PFSK-1 (cell line): ENCODE measurements at regions not wholly inside any gene's neighbourhood (a gene's known extent, or its start where the extent isn't known, plus 50 kb on each side); places are given as distances from the start of the nearest gene placed in this dataset.

ENCODE experiments used
- FOXP2 ChIP-seq: optimal IDR thresholded peaks from 2 replicates; pipeline ENCODE3; 2011; ENCODE audit warnings: borderline replicate concordance, control low read depth, inconsistent platforms; ENCODE audit not compliant: insufficient read depth; ENCODE audit errors: extremely low read length, extremely low read depth
- POLR2AphosphoS5 ChIP-seq: IDR thresholded peaks from 2 replicates; pipeline ENCODE4 v1.6.1; 2012; ENCODE audit warnings: low read depth, mild to moderate bottlenecking, control low read depth, low read length, moderate library complexity
- REST ChIP-seq, 2 experiments: IDR thresholded peaks; 2 replicates each; pipeline versions ENCODE4 v1.6.1 to v1.8.0; 2011 to 2012; ENCODE audit warnings: low read depth in 2 of 2, low read length in 2 of 2, control low read depth in 1 of 2, inconsistent platforms in 1 of 2, mild to moderate bottlenecking in 1 of 2, moderate library complexity in 1 of 2; ENCODE audit not compliant: insufficient read depth in 1 of 2
- SIN3A ChIP-seq: IDR thresholded peaks from 2 replicates; pipeline ENCODE4 v1.6.1; 2012; ENCODE audit warnings: mild to moderate bottlenecking, low read length, moderate library complexity, borderline replicate concordance; ENCODE audit not compliant: insufficient read depth
- TAF1 ChIP-seq: IDR thresholded peaks from 2 replicates; pipeline ENCODE4 v1.6.1; 2012; ENCODE audit warnings: low read length, control low read depth, borderline replicate concordance; ENCODE audit not compliant: insufficient read depth

DNA sequence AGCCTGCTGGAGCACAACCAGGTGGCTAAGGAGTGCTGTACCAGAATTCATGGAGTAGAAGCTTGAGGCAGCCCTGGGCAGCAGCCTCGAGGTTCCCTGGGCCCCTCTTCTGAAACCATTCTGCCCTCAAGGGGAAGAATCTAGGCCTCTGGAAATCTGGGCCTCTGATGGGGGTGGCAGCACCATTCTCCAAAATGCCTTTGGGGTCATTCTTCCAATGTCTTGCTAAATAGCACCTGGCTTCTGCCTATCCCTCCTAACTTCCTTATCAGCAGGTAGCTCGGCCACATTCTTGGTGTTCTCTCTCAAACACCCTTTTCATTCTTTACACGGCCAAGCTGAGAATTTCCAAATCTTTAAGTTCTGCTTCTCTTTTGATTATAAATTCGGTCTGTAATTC, 473.6 kb downstream of the BCOR start:
- TF ChIP-seq FOXP2: no peak
- no peak for TF ChIP-seq REST (IDR thresholded peaks at IDR 0.05; ENCODE audit: insufficient read depth in 1 of 2, low read depth in 2 of 2, low read length in 2 of 2)
- TF ChIP-seq POLR2AphosphoS5: no peak
- no peak for TF ChIP-seq TAF1
- no peak for TF ChIP-seq SIN3A

DNA sequence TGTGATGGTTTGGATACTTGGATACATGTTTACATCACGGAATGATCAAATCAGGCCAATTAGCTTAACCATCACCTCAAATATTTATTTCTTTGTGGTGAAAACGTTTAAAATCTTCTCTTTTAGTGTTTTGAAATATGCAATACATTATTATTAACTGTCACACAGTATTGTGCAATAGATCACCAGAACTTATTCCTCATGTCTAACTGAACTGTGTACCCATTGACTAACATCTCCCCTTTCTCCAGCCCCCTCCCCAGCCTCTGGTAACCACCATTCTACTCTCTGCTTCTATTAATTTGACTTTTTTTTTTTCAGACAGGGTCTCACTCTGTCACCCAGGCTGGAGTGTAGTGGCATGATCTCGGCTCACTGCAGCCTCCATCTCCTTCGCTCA, 471.9 kb downstream of the BCOR start:
- TF ChIP-seq SIN3A (no peak), FOXP2 (no peak)

DNA sequence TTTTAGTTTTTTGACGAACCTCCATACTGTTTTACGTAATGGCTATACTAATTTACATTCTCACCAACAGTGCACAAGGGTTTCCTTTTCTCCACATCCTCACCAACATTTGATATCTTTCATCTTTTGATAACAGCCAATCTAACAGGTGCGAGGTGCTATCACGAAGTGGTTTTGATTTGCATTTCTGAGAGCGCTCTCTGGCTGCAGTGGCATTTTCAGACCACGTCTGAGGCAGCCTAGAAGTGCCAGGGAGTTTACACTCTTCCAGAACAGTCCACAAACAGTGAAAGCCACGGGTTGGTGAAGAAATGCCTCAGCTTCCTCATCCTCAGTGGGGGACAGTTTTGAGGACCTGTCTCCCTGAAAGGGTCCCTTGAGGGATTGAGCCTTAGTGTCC, 471.0 kb downstream of the BCOR start:
- TF ChIP-seq REST (IDR thresholded peaks at IDR 0.05; ENCODE audit: insufficient read depth in 1 of 2, low read depth in 2 of 2, low read length in 2 of 2) (no peak), SIN3A (no peak), POLR2AphosphoS5 (no peak), TAF1 (no peak), FOXP2 (no peak)

DNA sequence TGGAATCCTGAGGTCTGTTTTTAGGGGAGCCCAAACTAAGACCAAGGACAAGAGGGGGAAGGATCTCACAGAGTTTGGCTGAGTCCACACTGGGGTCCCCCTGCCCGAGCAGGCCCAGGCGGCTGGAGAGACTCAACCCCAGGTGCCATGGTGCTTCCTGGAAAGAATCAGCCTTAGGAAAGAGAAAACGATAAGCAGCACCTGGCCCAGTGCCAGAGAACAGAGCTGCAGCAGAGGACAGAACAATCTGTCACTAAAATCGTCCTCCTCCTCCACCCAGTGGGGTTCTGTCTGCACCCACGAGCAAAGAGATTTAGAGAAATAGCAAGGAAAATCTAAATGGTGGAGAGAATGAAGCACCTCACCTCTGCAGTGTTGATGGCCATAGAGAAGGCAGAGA, 470.5 kb downstream of the BCOR start:
- no peak for TF ChIP-seq TAF1
- no peak for TF ChIP-seq POLR2AphosphoS5
- TF ChIP-seq FOXP2: no peak
- TF ChIP-seq REST (IDR thresholded peaks at IDR 0.05; ENCODE audit: insufficient read depth in 1 of 2, low read depth in 2 of 2, low read length in 2 of 2): no peak
- TF ChIP-seq SIN3A: no peak

DNA sequence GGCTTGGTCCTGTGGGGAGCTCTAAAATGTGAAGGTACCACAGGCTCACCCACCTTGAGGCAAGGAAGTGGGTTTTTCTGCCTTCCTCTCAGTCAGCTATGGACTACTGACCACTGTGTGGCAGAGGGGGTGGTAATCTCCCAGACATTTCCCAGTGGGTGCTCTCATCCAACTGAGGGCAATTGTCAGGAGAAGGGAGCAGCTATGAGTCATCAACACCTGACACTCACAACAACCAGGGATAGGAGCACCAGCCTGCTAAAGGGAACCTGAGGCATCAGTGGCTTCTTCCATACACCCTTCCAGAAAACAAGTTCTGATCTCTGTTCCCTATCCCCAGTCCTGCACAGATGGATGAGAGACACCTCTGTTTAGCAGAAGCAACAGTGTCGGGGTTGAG, 468.8 kb downstream of the BCOR start:
- TF ChIP-seq POLR2AphosphoS5 (no peak), FOXP2 (no peak), SIN3A (no peak), TAF1 (no peak), REST (IDR thresholded peaks at IDR 0.05; ENCODE audit: insufficient read depth in 1 of 2, low read depth in 2 of 2, low read length in 2 of 2) (no peak)

- TF ChIP-seq POLR2AphosphoS5 (no peak), TAF1 (no peak), FOXP2 (no peak), SIN3A (no peak), REST (IDR thresholded peaks at IDR 0.05; ENCODE audit: insufficient read depth in 1 of 2, low read depth in 2 of 2, low read length in 2 of 2) (no peak)
These were observed 467.4 kb downstream of the BCOR start for GRCh38 chrX:39630344-39630743.
